ENCODE measurements at regions not wholly inside any gene's neighbourhood (a gene's known extent, or its start where the extent isn't known, plus 50 kb on each side); places are given as distances from the start of the nearest gene placed in this dataset.
"Not testable (repeated sequence)": the region's sequence is repeated elsewhere in the genome, so short reads cannot be mapped to it uniquely, and the experiment has no call there.

DNA sequence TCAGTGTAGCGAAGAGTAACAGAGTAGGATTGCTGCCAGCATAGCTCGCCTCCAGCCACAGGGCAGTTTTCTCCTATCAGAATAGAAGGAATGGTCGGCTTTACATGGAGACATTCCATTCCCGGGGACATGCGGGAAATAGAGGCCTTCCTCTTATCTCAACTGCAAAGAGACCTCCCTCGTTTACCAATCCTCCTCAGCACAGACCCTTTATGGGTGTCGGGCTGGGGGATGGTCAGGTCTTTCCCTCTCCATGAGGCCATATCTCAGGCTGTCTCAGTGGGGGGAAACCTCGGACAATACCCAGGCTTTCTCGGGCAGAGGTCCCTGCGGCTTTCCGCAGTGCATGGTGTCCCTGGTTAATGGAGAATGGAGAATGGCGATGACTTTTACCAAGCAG lies 285.0 kb downstream of the ASMT start:
- DNase-seq (ENCODE audit: low read depth in 2 of 2): no peak

DNA sequence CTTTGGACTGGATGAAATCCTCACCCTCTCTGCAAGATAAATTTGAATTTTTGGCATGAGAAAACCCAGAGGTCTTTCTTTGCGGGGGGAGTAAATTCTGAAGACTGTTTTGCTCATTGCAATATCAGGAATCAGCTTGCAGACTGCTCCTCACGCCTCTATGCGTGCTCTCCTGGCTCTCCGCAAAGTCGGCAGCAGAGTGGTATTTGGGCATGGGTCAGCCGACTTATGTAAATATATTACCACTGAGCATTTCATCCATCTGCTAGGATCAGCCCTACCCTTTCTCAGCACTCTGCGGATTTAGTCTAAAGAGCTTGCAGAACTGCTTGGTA lies 288.0 kb downstream of the ASMT start:
- no peak for DNase-seq (ENCODE audit: low read depth in 2 of 2)

DNA sequence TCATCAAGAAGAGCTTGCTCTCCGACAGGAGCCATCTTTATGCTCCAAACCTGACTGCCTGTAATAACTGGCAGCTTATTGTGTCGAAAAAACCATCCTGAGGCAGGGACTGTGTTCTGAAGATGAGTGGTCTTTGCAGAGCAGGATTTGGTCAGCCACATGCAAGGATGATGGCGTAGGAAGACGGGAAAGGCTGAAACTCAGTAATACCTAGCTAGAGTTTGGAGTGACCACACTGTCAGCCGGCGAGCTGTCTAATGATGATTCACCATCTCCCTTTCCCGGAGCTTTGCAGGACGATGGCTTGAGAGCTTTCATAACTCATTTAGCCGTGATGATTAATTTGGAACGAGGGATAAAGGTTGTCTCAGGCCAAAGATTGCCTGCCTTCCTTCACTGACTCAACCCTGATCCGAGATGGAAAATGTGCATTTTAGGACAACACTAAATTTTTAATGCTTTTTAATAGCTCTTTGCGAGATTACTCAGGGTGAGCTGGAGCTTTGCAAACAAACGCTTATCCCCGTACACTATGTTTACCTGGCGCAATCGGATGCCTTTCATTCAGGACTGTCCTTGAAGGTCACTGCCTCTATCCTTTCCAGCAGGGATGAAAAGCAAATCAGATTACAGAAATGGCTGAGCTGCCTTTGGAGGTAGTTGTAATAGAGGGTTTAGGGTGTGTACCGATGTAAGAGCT lies 288.5 kb downstream of the ASMT start:
- DNase-seq (ENCODE audit: low read depth in 2 of 2): no peak

DNA sequence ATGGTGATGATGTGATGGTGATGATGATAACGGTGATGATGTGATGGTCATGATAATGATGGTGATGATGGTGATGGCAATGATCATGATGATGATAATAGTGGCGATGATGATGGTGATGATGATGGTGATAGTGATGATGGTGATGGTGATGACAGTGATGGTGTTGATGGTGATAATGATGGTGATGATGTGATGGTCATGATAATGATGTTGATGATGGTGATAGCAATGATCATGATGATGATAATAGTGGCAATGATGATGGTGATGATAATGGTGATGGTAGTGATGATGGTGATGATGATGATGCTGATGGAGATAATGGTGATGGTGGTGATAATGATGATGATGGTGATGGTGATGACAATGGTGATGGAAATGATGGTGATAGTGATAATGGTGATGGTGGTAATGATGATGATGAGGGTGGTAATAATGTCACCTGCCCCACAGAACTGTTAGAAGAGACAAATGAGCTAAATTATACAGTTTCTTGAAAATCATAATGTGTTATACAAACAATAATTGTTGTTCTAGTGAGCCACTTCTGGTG lies 289.9 kb downstream of the ASMT start:
- no peak for DNase-seq (ENCODE audit: low read depth in 2 of 2)

DNA sequence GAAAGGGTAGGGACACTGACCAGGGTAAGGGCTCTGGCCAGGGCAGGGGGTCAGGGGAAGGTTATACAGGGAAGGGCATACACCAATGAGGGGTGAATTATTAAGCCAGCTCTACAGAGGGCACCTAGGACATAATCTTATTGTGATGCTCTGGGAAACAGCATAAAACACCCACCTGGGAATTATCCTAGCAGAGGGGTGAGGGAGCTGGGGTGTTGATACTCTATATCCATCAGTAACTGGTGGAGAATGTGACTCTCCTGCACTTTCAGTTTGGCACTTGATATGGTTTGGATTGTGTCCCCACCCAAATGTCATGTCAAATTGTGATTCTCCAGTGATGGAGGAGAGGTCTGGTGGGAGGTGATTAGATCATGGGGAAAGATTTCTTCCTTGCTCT lies 291.2 kb downstream of the ASMT start:
- no peak for DNase-seq (ENCODE audit: low read depth in 2 of 2)

DNA sequence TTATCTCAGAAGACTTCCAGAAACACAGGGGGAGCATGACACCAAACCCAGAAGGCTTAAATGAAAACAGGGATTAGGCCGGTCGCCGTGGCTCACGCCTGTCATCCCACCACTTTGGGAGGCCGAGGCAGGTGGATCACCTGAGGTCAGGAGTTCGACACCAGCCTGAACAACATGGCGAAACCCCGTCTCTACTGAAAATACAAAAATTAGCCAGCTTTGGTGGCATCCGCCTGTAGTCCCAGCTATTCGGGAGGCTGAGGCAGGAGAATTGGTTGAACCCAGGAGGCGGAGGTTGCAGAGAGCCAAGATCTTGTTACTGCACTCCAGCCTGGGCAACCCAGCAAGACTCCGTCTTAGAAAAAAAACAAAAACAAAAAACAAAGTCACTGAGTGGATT lies 294.1 kb downstream of the ASMT start:
- not testable (repeated sequence) for DNase-seq (ENCODE audit: low read depth in 2 of 2)

DNA sequence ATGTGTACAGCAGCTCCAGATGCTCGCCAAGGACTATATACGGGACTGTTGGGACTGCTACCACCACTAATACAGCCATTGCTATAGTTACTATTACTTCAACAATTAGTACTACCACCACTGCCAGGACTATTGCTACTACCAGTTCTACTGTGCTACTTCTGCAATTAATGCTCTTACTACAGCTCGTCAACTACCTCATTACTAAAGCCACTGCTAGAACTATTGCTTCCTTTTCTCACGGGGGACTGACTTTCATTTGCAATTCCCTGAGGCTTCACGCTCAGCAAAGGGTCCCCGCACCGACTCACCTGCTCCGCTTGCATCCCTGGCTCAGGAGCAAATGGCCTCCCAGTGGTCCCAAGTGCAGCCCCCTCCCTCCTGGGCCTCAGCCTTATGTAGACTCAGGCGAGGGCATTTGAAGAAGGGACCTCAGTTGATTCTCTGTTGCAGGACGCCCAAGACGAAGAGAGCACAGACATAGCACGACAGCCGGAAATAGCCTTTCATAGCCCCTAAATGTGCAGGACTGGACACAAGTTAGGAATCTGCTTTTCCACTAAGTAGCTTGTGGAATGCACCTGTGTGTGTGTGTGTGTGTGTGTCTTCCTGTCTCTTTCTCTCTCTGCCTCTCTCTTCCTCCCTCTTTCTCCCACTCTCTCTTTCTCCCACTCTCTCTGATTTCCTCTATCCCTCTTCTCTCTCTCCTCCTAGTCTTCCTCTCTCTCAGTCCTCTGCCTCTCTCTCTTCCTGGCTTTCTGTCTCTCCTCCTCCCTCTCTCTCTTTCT lies 294.8 kb downstream of the ASMT start:
- no peak for DNase-seq (ENCODE audit: low read depth in 2 of 2)

DNA sequence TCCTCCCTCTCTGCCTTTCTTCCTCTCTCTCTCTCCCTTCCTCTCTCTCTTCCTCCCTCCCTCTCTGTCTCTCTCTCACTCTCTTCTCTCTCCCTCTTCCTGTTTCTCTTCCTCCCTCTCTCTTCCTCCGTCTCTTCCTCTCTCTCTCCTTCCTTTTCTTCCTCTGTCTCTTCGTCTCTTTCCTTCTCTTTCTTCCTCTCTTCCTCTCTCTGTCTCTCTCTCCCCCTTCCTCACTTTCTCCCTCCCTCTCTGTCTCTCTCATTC lies 295.3 kb downstream of the ASMT start:
- no peak for DNase-seq (ENCODE audit: low read depth in 2 of 2)

DNA sequence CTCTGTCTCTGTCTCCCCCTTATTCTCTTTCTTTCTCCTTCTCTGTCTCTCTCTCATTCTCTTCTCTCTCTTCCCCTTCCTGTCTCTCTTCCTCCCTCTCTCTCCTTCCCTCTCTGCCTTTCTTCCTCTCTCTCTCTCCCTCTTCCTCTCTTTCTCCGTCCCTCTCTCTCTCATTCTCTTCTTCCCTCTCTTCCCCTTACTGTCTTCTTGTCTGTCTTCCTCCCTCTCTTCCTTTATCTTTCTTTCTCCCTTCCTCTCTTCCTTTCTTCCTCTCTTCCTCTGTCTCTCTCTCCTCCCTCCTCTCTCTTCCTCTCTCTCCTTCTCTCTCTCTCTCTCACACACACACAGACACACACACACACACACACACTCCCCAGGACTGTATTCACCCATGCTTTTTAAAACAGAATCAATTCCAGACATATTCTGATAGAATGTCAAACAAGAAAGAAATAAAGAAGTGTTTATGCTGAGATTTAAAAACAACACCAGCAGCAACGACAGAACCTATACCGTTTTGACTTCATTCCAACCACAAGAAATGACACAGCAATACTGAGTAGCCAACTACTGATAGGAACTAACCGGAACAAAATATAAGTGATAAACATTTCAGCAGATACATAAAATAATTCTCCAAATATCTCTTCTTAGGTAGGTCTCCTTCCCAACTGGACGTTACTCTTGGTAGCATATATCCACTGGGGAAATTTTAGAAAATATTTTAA lies 296.7 kb downstream of the ASMT start:
- DNase-seq (ENCODE audit: low read depth in 2 of 2): no peak

DNA sequence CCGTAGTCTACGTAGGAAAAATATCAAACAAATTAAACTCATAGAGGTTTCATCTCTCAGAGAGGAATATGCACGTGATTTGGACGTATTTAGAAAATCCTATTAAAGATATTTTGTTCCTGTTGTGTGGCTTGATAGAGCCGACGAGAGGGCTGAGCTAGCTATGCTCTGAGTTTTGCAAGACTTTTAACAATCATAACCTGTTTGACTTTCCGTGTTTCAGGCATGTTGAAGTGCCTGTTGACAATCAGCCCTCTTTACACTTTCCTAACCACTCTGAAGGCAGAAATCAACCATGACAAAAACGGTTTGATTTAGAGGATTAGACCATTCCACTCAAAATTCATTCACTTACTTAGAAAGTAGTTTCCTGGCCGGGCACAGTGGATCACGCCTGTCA lies 297.3 kb downstream of the ASMT start:
- no peak for DNase-seq (ENCODE audit: low read depth in 2 of 2)

DNA sequence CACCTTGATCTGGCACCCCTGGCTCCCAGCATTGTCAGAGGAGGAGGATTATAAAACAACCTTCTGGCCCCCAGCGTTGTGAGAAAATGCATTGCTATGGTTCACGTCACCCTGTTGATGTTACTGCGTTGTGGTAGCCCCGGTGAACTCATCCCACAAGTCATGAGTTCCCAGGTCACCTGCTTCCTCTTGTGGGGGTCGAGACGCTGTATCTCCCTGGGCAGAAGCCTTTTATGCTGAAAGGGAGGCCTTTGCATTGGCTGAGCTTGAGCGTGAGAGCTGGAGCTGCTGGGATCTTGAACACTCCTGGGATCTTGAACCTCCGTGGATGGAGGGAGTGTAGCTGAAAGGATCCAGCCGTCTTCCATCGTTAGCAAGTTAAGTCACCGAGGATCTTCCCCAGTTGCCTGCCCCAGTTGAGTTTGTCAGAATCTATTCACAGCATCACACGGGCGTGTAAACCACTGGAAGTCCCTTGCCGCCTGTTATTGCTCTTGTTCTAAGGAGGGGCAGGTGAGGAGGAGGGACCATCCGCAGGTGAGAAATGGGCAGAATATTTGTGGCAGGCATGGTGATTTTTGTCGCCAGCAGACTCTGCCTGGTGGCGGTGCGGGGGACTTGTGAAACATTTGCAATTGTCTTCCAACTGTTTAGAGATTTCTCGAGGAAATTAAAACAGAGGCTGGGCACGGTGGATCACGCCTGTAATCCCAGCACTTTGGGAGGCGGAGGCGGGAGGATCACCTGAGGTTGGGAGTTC lies 299.9 kb downstream of the ASMT start:
- no peak for DNase-seq (ENCODE audit: low read depth in 2 of 2)

DNA sequence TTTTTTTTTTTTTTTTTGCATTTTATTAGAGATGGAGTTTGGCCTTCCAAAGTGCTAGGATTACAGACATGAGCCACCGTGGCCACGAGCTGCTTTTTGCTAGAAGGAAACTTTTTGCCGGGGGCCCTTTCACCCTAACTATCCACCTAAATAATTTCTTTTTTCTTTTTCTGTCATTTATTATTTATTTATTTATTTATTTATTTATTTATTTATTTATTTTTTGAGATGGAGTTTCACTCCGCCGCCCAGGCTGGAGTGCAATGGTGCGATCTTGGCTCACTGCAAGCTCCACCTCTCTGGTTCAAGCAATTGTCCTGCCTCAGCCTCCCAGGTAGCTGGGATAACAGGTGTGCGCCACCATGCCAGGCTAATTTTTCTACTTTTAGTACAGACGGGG lies 303.9 kb downstream of the ASMT start:
- no peak for DNase-seq (ENCODE audit: low read depth in 2 of 2)

DNA sequence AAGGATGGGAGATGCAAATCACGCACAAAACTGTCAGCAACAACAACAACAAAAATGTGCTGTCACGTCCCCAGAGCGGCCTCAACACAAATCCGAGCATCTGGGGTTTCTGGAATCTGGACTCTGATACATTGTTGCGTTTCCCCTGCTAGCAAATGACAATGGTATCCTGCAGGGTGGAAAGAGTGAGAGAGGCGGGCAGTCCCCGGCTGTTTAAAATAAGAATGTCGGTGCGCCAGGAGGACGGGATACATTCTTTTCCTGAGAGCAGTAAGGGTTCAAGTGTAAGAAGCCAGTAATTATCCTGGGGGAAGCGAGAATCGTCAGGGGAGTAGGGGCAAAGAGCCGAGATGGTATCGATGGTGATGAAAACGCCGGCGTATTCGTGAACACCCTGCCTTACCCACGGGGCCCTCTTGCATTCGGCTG lies 310.2 kb downstream of the ASMT start:
- peak in 1 of 2 donors; percentile 2 for DNase-seq (ENCODE audit: low read depth in 2 of 2)

DNA sequence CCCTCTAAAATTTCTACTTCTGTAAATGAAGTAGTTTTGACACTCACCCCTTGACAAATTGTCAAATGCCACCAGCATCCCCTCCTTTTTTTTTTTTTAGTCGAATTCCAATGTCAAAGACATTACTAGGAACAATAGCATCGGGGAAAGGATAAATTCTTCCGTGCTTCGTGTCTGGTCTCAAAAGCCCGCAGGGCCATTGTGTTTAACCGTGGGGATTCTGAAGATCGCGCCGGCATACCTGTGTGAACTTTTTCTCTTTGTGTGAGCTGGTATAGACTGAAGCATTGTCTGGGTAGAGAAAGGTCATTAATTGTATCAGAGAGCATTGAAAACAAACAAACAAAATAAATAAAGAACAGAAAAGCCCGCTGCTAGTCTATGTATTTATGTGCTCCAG lies 313.9 kb downstream of the ASMT start:
- DNase-seq (ENCODE audit: low read depth in 2 of 2): no peak

DNA sequence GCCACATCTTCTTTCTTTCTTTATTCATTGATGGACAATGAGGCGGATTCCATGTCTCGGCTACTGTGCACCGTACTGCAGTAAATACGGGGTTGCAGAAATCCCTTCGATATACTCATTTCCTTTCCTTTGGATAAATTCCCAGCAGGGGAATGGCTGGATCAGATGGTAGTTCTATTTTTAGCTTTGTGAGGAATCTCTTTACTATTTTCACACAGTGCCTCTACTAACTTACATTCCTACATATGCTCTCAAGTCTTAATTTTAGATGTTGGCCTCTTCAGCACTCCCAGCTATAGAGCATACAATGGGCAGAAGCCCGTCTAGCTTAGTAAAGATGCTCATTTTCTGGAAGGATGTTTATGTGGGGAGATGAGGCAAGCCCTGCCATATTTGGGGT lies 317.4 kb downstream of the ASMT start:
- peak in 1 of 2 donors; percentile 57 for DNase-seq (ENCODE audit: low read depth in 2 of 2)

DNA sequence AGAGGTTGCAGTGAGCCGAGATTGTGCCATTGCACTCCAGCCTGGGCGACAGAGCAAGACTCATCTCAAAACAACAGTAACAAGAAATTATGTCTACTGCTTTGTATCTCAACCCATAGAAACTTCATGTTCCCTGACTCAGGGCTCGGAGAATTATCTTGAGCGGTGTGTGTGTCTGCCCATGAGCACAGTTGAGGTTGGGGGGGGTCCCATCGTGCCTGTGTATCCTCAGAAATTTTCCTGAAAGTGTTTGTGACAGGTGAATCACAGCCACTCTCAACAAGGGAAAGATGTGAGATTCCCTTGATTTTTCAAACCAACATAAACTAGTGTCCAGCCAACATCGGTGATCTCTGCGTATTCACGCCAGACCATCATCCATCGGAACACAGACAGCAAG lies 319.1 kb downstream of the ASMT start:
- DNase-seq (ENCODE audit: low read depth in 2 of 2): no peak

DNA sequence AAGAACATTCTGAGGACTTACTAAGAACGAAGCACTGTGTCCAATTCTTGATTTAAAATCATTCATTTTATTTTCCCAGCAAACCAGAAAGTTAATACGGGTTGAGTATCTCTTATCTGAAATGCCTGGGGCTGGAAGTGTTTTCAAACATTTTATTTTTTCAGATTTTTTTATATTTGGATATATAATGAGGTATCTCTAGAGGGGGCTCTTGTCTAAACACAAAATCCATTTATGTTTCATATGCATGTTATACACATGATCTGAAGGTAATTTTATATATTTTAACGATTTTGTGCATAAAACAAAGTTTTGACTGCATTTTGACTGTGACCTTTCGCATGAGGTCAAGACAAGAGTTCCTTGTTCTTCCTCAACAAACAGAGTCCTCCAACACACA lies 320.9 kb downstream of the ASMT start:
- no peak for DNase-seq (ENCODE audit: low read depth in 2 of 2)

DNA sequence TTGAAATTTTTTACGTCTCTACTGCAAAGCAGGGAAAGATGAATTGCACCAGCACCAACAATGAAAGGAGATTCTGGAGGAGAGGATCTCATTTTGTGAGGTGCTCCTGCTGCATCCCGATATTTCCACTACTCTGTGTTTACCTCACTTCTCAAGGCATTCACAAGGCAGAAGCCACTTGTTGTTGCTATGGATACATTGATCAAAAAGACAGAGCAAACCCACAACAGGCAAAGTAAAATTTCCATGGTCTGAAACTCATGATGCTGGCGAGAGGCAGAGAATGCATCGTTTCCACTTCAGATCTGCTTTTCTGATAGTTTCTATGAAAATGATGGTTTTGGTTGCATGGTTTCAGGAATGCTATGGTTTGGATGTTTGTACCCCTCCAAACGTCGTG lies 323.3 kb downstream of the ASMT start:
- no peak for DNase-seq (ENCODE audit: low read depth in 2 of 2)

DNA sequence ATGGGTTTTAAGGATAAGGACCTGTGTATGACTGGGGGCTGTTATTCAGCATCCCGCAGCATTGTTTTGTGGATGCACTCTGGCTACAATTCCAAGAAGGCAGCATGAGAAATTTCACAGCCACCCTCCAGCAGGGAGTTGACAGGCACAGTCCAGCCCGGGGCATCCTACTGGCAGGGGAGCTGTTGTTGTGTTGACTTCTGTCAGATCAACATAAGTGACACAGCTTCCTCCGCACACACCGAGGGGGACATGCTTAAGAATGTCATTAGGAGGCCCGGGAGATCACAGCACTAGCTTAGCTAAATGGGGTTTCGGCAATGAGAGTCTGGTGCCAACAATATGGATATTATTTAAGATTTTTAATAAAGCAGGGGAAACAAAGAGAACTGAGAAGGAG lies 326.5 kb downstream of the ASMT start:
- DNase-seq (ENCODE audit: low read depth in 2 of 2): no peak

DNA sequence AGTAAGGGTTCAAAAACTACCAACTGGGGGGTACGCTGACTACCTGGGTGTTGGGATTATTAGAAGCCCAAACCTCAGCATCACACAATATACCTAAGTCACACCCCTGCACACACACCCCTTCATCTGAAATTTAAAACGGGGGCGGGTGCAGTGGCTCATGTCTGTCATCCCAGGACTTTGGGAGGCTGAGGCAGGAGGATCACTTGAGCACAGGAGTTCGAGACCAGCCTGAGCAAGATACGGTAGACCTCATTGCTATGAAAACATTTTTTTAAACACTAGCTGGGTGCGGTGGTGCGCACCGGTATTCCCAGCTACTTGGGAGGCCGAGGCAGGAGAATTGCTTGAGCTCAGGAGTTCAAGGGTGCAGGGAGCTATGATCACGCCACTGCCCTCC lies 331.0 kb downstream of the ASMT start:
- DNase-seq (ENCODE audit: low read depth in 2 of 2): no peak

DNA sequence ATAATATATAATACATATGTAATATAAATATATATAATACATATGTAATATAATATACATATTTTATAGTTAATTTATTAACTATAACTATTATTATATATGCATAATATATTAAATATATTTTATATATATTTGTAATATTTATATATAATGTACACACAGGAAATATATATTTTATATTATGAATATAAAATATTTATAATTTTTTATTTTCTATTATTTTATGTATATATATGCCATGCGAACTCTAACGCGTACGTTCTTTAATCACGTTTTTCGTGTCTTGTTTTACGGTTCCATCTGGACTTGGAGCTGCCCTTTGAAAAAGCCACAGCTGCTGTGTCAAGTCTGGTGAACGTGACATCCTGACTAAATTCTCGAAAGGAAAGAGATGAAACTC lies 332.1 kb downstream of the ASMT start:
- DNase-seq (ENCODE audit: low read depth in 2 of 2): no peak
